ENCODE measurements at regions not wholly inside any gene's neighbourhood (a gene's known extent, or its start where the extent isn't known, plus 50 kb on each side); places are given as distances from the start of the nearest gene placed in this dataset.
"Not testable (repeated sequence)": the region's sequence is repeated elsewhere in the genome, so short reads cannot be mapped to it uniquely, and the experiment has no call there.

DNA sequence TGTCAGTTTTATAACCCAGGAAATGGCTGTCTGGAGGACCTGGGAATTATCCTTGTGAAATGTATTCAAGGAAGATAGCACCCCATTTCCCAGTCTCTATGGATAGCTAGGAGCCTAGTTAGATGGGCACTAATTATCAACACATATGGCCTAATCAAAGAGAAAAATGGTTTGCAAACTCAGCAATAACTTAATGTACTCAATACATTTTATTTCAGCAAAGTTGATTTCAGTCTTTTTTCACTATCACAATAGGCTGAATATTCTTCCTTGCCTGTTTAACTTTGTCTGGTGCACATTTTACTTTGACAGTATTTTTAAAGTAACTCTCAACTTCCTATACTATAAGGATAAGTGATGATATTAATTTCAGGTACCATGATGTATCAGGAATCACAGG, 756.3 kb downstream of the CCDC85A start:
- Mint-ChIP-seq H3K27ac (no peak overlapping the region), H3K4me3 (no peak overlapping the region), H3K36me3 (ENCODE audit: low read depth) (no peaks in the 10 kb centered on the region), H3K27me3 (no peaks in the 10 kb centered on the region), H3K4me1 (no peaks in the 10 kb centered on the region)
- H3K9me3 ChIP-seq (ENCODE audit: control insufficient read depth, low read length, poor library complexity, severe bottlenecking), result no peaks in the 10 kb centered on the region
- DNase-seq (no peak), ATAC-seq (no peak)

DNA sequence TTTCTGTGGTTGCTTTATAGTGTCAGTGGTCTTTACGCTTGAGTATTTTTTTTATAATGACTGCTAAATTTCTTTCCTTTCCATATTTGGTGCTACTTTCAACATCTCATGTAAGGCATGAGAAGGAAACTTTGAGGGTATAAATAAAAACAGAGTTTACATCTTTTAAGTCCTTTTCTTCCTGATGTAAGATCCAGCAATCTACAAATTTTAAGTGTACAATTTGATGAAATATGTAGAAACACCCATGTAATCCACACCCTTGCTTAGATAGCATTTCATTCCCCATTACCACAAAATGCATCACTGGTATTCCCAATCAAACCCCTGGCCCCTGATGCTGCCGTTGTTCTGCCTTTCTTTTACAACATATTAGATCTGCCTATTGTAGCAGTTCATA, 769.1 kb downstream of the CCDC85A start:
- ATAC-seq (no peak), DNase-seq (no peak)
- H3K4me3 Mint-ChIP-seq, result no peak overlapping the region
- H3K36me3 Mint-ChIP-seq (ENCODE audit: low read depth), result no peaks in the 10 kb centered on the region
- no peak overlapping the region for H3K27ac Mint-ChIP-seq
- H3K9me3 ChIP-seq (ENCODE audit: control insufficient read depth, low read length, poor library complexity, severe bottlenecking), result no peaks in the 10 kb centered on the region
- no peaks in the 10 kb centered on the region for H3K27me3 Mint-ChIP-seq
- H3K4me1 Mint-ChIP-seq, result no peaks in the 10 kb centered on the region

DNA sequence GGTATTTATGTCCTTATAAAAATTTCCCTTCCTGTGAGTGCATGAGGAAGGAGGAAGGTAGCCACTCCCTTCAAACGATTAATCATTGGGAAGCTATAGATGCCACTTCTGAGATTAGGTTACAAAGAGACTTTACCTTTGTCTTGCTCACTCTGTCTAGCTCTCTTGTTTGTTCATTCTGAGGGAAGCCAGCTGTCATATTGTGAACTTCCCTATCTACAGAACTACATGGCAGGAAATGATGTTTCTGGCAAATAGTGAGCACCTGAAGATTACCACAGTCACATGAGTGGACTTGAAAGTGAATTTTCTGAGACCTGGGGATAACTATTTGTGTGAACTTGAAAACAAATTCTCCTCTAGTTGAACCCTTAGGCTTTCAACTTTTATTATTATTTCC, 776.8 kb downstream of the CCDC85A start:
- Mint-ChIP-seq H3K27ac (no peak overlapping the region), H3K36me3 (ENCODE audit: low read depth) (no peaks in the 10 kb centered on the region), H3K4me3 (no peak overlapping the region), H3K4me1 (no peaks in the 10 kb centered on the region), H3K27me3 (no peaks in the 10 kb centered on the region)
- DNase-seq, result no peak
- no peaks in the 10 kb centered on the region for H3K9me3 ChIP-seq (ENCODE audit: control insufficient read depth, low read length, poor library complexity, severe bottlenecking)
- ATAC-seq, result no peak

DNA sequence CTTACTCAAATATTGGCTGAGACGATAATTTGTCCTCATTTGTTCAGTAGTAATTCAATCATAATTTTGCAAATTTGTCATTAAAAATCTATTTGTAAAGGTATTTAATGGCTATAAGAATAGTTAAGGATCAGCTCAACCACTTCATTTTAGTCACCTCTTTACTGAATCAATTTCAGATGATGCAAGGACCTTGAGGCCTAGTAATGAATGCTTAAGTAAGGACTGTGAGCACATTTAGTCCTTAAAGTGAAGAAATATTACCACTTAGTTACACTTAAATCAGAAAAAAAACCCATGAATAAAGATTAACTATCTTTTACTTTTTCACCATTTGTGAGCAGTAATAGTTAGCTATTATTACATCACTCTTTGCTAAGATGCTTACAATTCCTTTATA, 778.9 kb downstream of the CCDC85A start:
- no peak overlapping the region for H3K27ac Mint-ChIP-seq

DNA sequence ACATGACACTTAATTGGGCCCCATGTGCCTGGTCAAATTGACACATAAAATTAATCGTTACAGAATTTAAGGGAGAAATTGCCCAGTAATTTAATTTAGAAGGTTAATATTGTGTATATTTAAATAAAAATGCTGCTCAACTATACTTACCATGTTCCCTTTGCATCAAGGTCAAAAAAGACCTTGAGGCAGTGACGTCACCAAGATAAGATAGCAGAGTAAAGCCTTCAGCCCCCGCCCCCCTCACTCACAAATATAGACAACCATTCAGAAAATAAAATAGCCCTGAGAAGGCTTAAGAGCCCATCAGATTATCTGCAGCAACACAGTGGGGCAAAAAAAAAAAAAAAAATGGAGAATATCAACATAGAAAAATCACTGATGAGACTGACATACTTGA, 785.7 kb downstream of the CCDC85A start:
- H3K36me3 Mint-ChIP-seq (ENCODE audit: low read depth), result no peaks in the 10 kb centered on the region
- H3K27ac Mint-ChIP-seq, result no peak overlapping the region
- no peak overlapping the region for H3K4me3 Mint-ChIP-seq
- DNase-seq (no peak), ATAC-seq (no peak)
- no peaks in the 10 kb centered on the region for H3K4me1 Mint-ChIP-seq
- H3K27me3 Mint-ChIP-seq, result no peaks in the 10 kb centered on the region
- peaks cover 5% of the 10 kb centered on the region for H3K9me3 ChIP-seq (ENCODE audit: control insufficient read depth, low read length, poor library complexity, severe bottlenecking)

More for the DNA sequence above, 778.9 kb downstream of the CCDC85A start:
- DNase-seq (no peak), ATAC-seq (no peak)
- peaks cover 1% of the 10 kb centered on the region for H3K9me3 ChIP-seq (ENCODE audit: control insufficient read depth, low read length, poor library complexity, severe bottlenecking)
- Mint-ChIP-seq H3K36me3 (ENCODE audit: low read depth) (no peaks in the 10 kb centered on the region), H3K4me1 (no peaks in the 10 kb centered on the region), H3K4me3 (no peak overlapping the region), H3K27me3 (no peaks in the 10 kb centered on the region)

DNA sequence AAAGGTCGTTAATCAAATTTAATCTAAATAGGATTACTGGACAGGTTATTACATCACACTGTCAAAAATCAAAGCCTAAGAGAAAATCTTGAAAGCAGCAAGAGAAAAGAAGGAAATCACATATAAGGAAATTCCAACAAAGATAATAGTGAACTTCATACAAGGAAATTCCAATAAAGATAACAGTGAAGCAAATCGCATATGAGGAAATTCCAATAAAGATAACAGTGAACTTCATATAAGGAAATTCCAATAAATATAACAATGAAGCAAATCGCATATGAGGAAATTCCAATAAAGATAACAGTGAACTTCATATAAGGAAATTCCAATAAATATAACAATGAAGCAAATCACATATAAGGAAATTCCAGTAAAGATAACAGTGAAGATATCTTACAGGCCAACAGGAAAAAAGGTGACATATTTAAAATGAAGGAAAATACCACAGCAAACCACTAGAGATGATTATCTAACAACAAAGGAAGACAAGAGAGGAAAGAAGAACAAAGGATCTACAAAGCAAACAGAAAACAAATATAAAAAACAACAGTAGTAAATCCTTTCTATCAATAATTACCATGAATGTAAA, 787.7 kb downstream of the CCDC85A start:
- DNase-seq, result no peak
- peaks cover 5% of the 10 kb centered on the region for H3K9me3 ChIP-seq (ENCODE audit: control insufficient read depth, low read length, poor library complexity, severe bottlenecking)
- Mint-ChIP-seq H3K27ac (no peak overlapping the region), H3K36me3 (ENCODE audit: low read depth) (no peaks in the 10 kb centered on the region), H3K27me3 (no peaks in the 10 kb centered on the region), H3K4me3 (no peak overlapping the region), H3K4me1 (no peaks in the 10 kb centered on the region)
- ATAC-seq, result no peak

DNA sequence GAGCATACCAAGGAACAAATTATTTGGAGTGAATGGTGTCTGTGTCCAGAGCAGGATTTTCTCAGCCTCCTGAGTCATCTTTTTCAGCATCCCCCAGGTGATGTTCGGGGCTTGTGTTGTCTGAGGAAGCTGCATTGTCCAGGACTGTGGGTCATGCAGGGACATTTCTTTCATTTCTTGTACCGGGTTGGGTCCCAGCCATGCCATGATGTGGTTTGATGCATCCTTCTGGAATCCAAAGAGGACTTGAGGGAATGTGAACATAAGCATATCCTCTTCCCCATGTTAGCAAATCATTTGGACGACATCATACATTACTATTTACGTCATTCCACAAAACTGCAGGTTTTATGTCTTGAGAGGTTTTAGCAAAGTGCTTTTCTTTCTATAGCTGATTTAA, 797.8 kb downstream of the CCDC85A start:
- H3K4me3 Mint-ChIP-seq, result no peak overlapping the region
- DNase-seq, result no peak
- no peaks in the 10 kb centered on the region for H3K27me3 Mint-ChIP-seq
- H3K27ac Mint-ChIP-seq, result no peak overlapping the region
- no peaks in the 10 kb centered on the region for H3K36me3 Mint-ChIP-seq (ENCODE audit: low read depth)
- H3K4me1 Mint-ChIP-seq, result no peaks in the 10 kb centered on the region
- no peaks in the 10 kb centered on the region for H3K9me3 ChIP-seq (ENCODE audit: control insufficient read depth, low read length, poor library complexity, severe bottlenecking)
- no peak for ATAC-seq

DNA sequence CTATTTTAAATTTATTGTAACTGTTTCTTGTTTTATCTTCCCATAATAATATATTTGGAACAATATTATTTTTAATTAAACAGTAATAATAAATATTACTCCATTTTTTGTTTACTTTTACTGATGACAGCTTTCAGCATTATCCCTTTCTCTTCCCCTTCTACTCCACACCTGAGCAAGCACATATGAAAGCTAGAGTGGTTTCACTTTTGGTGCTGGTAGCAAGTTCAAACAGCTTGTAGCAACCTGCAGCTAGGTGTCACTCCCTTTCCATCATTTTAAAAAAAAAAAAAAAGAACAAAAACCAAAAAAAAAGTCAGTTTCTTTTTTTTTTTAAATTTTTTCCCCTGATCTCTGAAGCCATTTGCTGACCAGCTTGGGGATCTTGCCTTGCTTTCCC, 801.8 kb downstream of the CCDC85A start:
- ATAC-seq (no peak), DNase-seq (no peak)
- Mint-ChIP-seq H3K27me3 (no peaks in the 10 kb centered on the region), H3K27ac (no peak overlapping the region), H3K4me1 (no peaks in the 10 kb centered on the region), H3K4me3 (no peak overlapping the region), H3K36me3 (ENCODE audit: low read depth) (no peaks in the 10 kb centered on the region)
- H3K9me3 ChIP-seq (ENCODE audit: control insufficient read depth, low read length, poor library complexity, severe bottlenecking), result no peaks in the 10 kb centered on the region

DNA sequence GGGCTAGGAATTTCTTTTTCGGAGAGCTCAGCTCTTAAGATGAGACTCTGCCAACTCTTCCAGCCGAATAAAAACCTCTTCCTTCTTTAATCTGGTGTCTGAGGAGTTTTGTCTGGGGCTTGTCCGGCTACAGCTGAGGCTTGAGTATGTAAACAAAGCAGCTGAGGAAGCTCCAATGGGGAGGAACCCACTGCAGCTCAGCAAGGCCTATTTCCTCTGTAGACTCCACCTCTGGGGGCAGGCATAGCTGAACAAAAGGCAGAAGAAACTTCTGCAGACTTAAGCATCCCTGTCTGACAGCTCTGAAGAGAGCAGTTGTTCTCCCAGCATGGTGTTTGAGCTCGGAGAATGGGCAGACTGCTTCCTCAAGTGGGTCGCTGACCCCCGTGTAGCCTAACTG, 838.7 kb downstream of the CCDC85A start:
- DNase-seq (no peak), ATAC-seq (no peak)
- H3K27me3 Mint-ChIP-seq, result no peaks in the 10 kb centered on the region
- no peak overlapping the region for H3K4me3 Mint-ChIP-seq
- H3K36me3 Mint-ChIP-seq (ENCODE audit: low read depth), result no peaks in the 10 kb centered on the region
- H3K27ac Mint-ChIP-seq, result no peak overlapping the region
- no peaks in the 10 kb centered on the region for H3K9me3 ChIP-seq (ENCODE audit: control insufficient read depth, low read length, poor library complexity, severe bottlenecking)
- no peaks in the 10 kb centered on the region for H3K4me1 Mint-ChIP-seq

DNA sequence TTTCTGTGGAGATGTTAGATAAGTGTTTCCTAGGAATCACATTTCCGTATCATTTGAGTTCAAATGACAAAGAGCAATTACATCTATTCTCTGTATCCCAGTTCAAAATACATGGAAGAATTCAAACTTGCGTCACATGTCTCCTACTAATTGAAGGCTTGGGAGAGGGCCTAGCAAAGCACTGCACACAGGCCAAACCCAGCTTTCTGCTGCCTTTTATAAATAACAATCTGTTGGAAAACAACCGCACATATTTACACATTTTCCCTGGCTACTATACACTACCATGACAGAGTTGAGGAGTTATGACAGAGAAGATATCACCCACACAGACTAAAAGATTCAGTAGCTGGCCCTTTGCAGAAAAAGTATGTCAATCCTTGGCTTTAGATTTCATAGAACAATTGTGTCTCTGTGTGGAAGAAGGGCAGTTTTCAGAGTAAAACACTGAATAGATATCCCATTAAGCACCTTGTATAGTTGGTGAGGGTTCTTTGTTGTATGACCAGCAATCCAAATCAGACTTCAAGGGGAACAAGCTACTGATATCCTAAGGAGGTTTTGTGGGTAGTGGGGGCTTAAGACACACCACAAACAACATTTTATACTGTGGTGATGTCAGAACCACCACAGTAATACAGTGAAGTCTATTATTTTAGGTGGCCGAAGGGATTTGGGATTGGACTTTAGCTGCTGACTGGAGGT, 861.3 kb downstream of the CCDC85A start:
- no peaks in the 10 kb centered on the region for H3K27me3 Mint-ChIP-seq
- DNase-seq (no peak), ATAC-seq (no peak)
- no peaks in the 10 kb centered on the region for H3K36me3 Mint-ChIP-seq (ENCODE audit: low read depth)
- H3K4me1 Mint-ChIP-seq, result no peaks in the 10 kb centered on the region
- no peaks in the 10 kb centered on the region for H3K9me3 ChIP-seq (ENCODE audit: control insufficient read depth, low read length, poor library complexity, severe bottlenecking)
- H3K4me3 Mint-ChIP-seq, result no peak overlapping the region
- no peak overlapping the region for H3K27ac Mint-ChIP-seq

DNA sequence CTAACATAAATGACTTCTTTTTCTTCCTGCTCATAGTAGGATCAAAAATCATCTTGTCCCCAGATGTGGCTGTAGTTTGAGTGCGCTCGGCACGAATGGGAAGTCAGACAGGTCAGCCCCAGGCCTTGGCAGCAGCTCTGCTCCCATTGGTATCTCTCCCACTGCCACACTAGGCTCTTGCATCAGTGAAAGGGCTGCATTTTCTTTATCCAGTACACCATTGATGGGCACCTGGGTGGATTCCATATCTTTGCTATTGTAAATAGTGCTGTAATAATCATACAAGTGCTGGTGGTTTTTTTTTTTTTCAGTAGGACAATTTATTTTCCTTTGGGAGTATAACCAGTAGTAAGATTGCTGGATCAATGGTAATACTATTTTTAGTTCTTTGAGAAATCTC, 865.5 kb downstream of the CCDC85A start:
- no peaks in the 10 kb centered on the region for H3K9me3 ChIP-seq (ENCODE audit: control insufficient read depth, low read length, poor library complexity, severe bottlenecking)
- Mint-ChIP-seq H3K27ac (no peak overlapping the region), H3K4me3 (no peak overlapping the region), H3K27me3 (no peaks in the 10 kb centered on the region), H3K4me1 (no peaks in the 10 kb centered on the region), H3K36me3 (ENCODE audit: low read depth) (no peaks in the 10 kb centered on the region)
- no peak for DNase-seq
- ATAC-seq, result no peak

DNA sequence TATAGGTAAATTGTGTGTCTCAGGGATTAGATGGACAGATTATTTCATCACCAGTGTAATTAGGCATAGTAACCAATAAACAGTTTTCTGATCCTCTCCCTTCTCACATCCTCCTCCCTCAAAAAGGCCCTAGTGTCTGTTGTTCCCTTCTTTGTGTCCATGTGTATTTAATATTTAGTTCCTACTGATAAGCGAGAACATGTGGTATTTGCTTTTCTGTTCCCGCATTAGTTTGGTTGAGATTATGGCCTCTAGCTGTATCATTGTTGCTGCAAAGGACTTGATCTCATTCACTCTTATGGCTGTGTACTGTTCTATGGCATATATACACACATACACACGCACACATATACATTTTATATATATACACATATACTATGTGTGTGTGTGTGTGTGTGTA, 866.2 kb downstream of the CCDC85A start:
- Mint-ChIP-seq H3K36me3 (ENCODE audit: low read depth) (no peaks in the 10 kb centered on the region), H3K27me3 (no peaks in the 10 kb centered on the region), H3K27ac (no peak overlapping the region), H3K4me3 (no peak overlapping the region), H3K4me1 (no peaks in the 10 kb centered on the region)
- ATAC-seq, result no peak
- H3K9me3 ChIP-seq (ENCODE audit: control insufficient read depth, low read length, poor library complexity, severe bottlenecking), result no peaks in the 10 kb centered on the region
- no peak for DNase-seq

DNA sequence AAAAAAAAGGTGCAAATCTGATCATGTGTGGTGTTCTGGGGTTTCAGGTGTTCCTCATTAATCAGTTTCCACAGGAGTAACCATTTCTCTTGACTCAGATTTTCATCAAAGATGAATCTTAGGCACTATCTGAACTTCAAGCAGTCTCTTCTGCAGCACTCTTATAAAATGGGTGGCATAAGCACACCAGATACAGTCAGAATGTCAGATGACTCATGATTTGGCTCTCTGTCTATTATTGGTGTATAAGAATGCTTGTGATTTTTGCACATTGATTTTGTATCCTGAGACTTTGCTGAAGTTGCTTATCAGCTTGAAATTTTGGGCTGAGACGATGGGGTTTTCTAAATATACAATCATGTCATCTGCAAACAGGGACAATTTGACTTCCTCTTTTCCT, 882.5 kb downstream of the CCDC85A start:
- not testable (repeated sequence) for DNase-seq; H3K4me1 Mint-ChIP-seq; H3K36me3 Mint-ChIP-seq (ENCODE audit: low read depth); H3K27ac Mint-ChIP-seq; H3K9me3 ChIP-seq (ENCODE audit: control insufficient read depth, low read length, poor library complexity, severe bottlenecking); H3K27me3 Mint-ChIP-seq; H3K4me3 Mint-ChIP-seq; ATAC-seq

DNA sequence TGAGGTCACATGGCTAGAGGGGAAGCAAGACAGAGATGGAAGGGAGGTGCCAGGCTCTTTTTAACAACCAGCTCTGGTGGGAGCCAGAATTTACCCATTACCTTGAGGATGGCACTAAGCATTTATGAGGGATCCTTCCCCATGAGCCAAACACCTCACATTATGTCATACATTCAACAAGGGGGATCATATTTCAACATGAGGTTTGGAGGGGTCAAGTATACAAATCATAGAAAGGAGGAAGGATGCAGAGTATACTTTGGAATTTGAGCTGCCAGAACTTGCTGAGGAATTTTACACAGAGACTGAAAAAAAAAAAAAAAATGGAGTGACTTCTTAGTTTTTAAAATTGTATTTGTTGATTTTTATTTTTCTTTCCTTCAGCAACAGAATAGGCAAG, 891.4 kb downstream of the CCDC85A start:
- no peaks in the 10 kb centered on the region for H3K4me1 Mint-ChIP-seq
- H3K4me3 Mint-ChIP-seq, result no peak overlapping the region
- no peak for DNase-seq
- H3K27ac Mint-ChIP-seq, result no peak overlapping the region
- H3K27me3 Mint-ChIP-seq, result no peaks in the 10 kb centered on the region
- no peaks in the 10 kb centered on the region for H3K36me3 Mint-ChIP-seq (ENCODE audit: low read depth)
- ATAC-seq, result no peak
- no peaks in the 10 kb centered on the region for H3K9me3 ChIP-seq (ENCODE audit: control insufficient read depth, low read length, poor library complexity, severe bottlenecking)

Measured in T-helper 17 cell (primary cell).